Body of pancreas (tissue), 4 donors: ENCODE measurements at regions not wholly inside any gene's neighbourhood (a gene's known extent, or its start where the extent isn't known, plus 50 kb on each side); places are given as distances from the start of the nearest gene placed in this dataset.

Experiments
- ATAC-seq: fragments of 150-250 bp; one replicate; pipeline ENCODE4 v1.9.1; 2016
- DNase-seq, 4 donors: peaks; one replicate each; pipeline ENCODE4 v3.0.0-alpha.2; 2019
- H3K27ac ChIP-seq, 4 donors: fragments of 200-600 bp; sonication (generic); 1 replicate in 3 of 4; 2 replicates in 1 of 4; pipeline versions ENCODE4 v1.5.1 to v1.6.1; 2016 to 2019; ENCODE audit warnings: mild to moderate bottlenecking in 1 of 4, mixed read lengths in 1 of 4, moderate library complexity in 1 of 4
- H3K27me3 ChIP-seq, 2 donors: fragments of 200-600 bp; sonication (generic); one replicate each; pipeline ENCODE4 v1.6.0; 2016; ENCODE audit warnings: mild to moderate bottlenecking in 1 of 2
- H3K36me3 ChIP-seq, 2 donors: fragments of 200-600 bp; sonication (generic); replicated peaks in 1 of 2; 2 replicates each; pipeline ENCODE4 v1.5.1; 2016; ENCODE audit warnings: low read depth in 2 of 2; ENCODE audit not compliant: insufficient read depth in 1 of 2
- H3K4me1 ChIP-seq: fragments of 200-600 bp; sonication (generic); one replicate; pipeline ENCODE4 v1.6.0; 2016
- H3K4me3 ChIP-seq, 2 donors: fragments of 200-600 bp; sonication (generic); 1 replicate in 1 of 2; 2 replicates in 1 of 2; pipeline ENCODE4 v1.5.1; 2016 to 2019
- H3K9me3 ChIP-seq, 3 donors: fragments of 200-600 bp; sonication (generic); 1 replicate in 2 of 3; 2 replicates in 1 of 3; pipeline ENCODE4 v1.5.1; 2016
- CTCF ChIP-seq, 7 experiments: fragments of 450-650 bp in 4 of 7; fragments of 200-600 bp in 3 of 7; sonication (generic) in 3 of 7; IDR thresholded peaks; one replicate each; pipeline ENCODE4 v1.5.1; 2016 to 2019; ENCODE audit warnings: antibody characterized with exemption in 7 of 7
- POLR2A ChIP-seq, 3 donors: fragments of 450-650 bp; IDR thresholded peaks; one replicate each; pipeline ENCODE4 v1.6.1; 2016; ENCODE audit warnings: antibody characterized with exemption in 3 of 3, mild to moderate bottlenecking in 2 of 3
- WGBS, 2 donors: methylation state at CpG; one replicate each; pipeline ENCODE4 v1.1.5; 2017; 5-methylcytosine and 5-hydroxymethylcytosine counted together
- intact Hi-C: fragments of 100-400 bp; cut with DNase I; formaldehyde crosslinking; loops from one replicate; pipeline ENCODE4 v1.15.1; 2023

GRCh38 chr1:226470921-226471866, 63.3 kb upstream of the PARP1 start:
- 89 to 90% methylated on average over 12 of the region's 12 CpGs for whole genome bisulfite sequencing, 2 donors
- Histone ChIP-seq H3K27me3 (no peaks in the 10 kb centered on the region), H3K4me1 (no peaks in the 10 kb centered on the region), H3K27ac (no peak overlapping the region), H3K9me3 (no peaks in the 10 kb centered on the region), H3K4me3 (no peak overlapping the region), H3K36me3 (no peaks in the 10 kb centered on the region)
- TF ChIP-seq CTCF (IDR thresholded peaks at IDR 0.05) = no peak
- ATAC-seq (no peak), DNase-seq (no peak)
- intact Hi-C loops = no loop called here

- no peak overlapping the region for H3K27ac ChIP-seq
- no peaks in the 10 kb centered on the region for H3K36me3 ChIP-seq
- 70 to 89% methylated on average over 2 to 5 of the region's 5 CpGs for WGBS, 2 donors
- H3K9me3 ChIP-seq = no peaks in the 10 kb centered on the region
- no peaks in the 10 kb centered on the region for H3K4me1 ChIP-seq
- no peak for ATAC-seq
- H3K27me3 ChIP-seq = no peaks in the 10 kb centered on the region
- TF ChIP-seq CTCF (IDR thresholded peaks at IDR 0.05) = no peak
- intact Hi-C loops = no loop called here
- no peak for DNase-seq
- no peak overlapping the region for H3K4me3 ChIP-seq
Observed at GRCh38 chr1:226473325-226473724, 65.4 kb upstream of the PARP1 start.

- intact Hi-C loops = no loop called here
- TF ChIP-seq CTCF (IDR thresholded peaks at IDR 0.05) (no peak), POLR2A (IDR thresholded peaks at IDR 0.05) (no peak)
- Histone ChIP-seq H3K27ac (no peak overlapping the region), H3K4me3 (no peak overlapping the region), H3K27me3 (no peaks in the 10 kb centered on the region), H3K4me1 (no peaks in the 10 kb centered on the region), H3K9me3 (no peaks in the 10 kb centered on the region), H3K36me3 (no peaks in the 10 kb centered on the region)
- DNase-seq (no peak), ATAC-seq (no peak)
- WGBS, 2 donors = 62 to 73% methylated on average over 3 of the region's 3 CpGs
Observed at GRCh38 chr1:226474041-226474440, 66.1 kb upstream of the PARP1 start.

- Histone ChIP-seq H3K27ac (no peak overlapping the region), H3K4me3 (no peak overlapping the region), H3K9me3 (no peaks in the 10 kb centered on the region), H3K27me3 (no peaks in the 10 kb centered on the region), H3K36me3 (no peaks in the 10 kb centered on the region), H3K4me1 (no peaks in the 10 kb centered on the region)
- intact Hi-C loops = no loop called here
- TF ChIP-seq POLR2A (IDR thresholded peaks at IDR 0.05) (no peak), CTCF (IDR thresholded peaks at IDR 0.05) (no peak)
- no peak for ATAC-seq
- no peak for DNase-seq
- WGBS, 2 donors = 77 to 80% methylated on average over 5 of the region's 5 CpGs
Observed at GRCh38 chr1:226474443-226475141, 66.7 kb upstream of the PARP1 start.
